ENCODE measurements at regions not wholly inside any gene's neighbourhood (a gene's known extent, or its start where the extent isn't known, plus 50 kb on each side); places are given as distances from the start of the nearest gene placed in this dataset.

- Histone ChIP-seq H3K36me3 (no peaks in the 10 kb centered on the region), H3K27me3 (no peaks in the 10 kb centered on the region), H3K9me3 (no peaks in the 10 kb centered on the region), H3K4me3 (no peak overlapping the region), H3K4me1 (no peaks in the 10 kb centered on the region), H3K27ac (no peak overlapping the region)
- TF ChIP-seq POLR2AphosphoS5 (IDR thresholded peaks at IDR 0.05) (no peak), CTCF (IDR thresholded peaks at IDR 0.05) (no peak), POLR2A (IDR thresholded peaks at IDR 0.05) (no peak)
- no peak for DNase-seq (ENCODE audit: low spot score in 2 of 2)
- intact Hi-C loops (cut with DNase I; ENCODE audit: low total_unique reads): no loop called here
These were observed 229.2 kb downstream of the MRPS30 start for GRCh38 chr5:45037927-45038326.

GRCh38 chr5:45038366-45038987 is 229.7 kb downstream of the MRPS30 start:
- Histone ChIP-seq H3K36me3 (no peaks in the 10 kb centered on the region), H3K27me3 (no peaks in the 10 kb centered on the region), H3K9me3 (no peaks in the 10 kb centered on the region), H3K4me1 (no peaks in the 10 kb centered on the region), H3K27ac (no peak overlapping the region), H3K4me3 (no peak overlapping the region)
- intact Hi-C loops (cut with DNase I; ENCODE audit: low total_unique reads): no loop called here
- no peak for DNase-seq (ENCODE audit: low spot score in 2 of 2)
- TF ChIP-seq POLR2A (IDR thresholded peaks at IDR 0.05): no peak
- TF ChIP-seq CTCF (IDR thresholded peaks at IDR 0.05): peak in 2 of 3 donors; percentile 34 to 38

GRCh38 chr5:45042283-45042682 is 233.5 kb downstream of the MRPS30 start:
- no peaks in the 10 kb centered on the region for H3K27me3 ChIP-seq
- intact Hi-C loops (cut with DNase I; ENCODE audit: low total_unique reads): no loop called here
- no peaks in the 10 kb centered on the region for H3K36me3 ChIP-seq
- no peak for TF ChIP-seq POLR2A (IDR thresholded peaks at IDR 0.05)
- no peak for TF ChIP-seq CTCF (IDR thresholded peaks at IDR 0.05)
- TF ChIP-seq POLR2AphosphoS5 (IDR thresholded peaks at IDR 0.05): no peak
- no peaks in the 10 kb centered on the region for H3K4me1 ChIP-seq
- H3K27ac ChIP-seq: no peak overlapping the region
- H3K9me3 ChIP-seq: peaks cover 0 to 4% of the 10 kb centered on the region in 2 donors
- DNase-seq (ENCODE audit: low spot score in 2 of 2): no peak
- H3K4me3 ChIP-seq: no peak overlapping the region

- TF ChIP-seq POLR2A (IDR thresholded peaks at IDR 0.05) (no peak), POLR2AphosphoS5 (IDR thresholded peaks at IDR 0.05) (no peak), CTCF (IDR thresholded peaks at IDR 0.05) (no peak)
- intact Hi-C loops (cut with DNase I; ENCODE audit: low total_unique reads): no loop called here
- no peaks in the 10 kb centered on the region for H3K4me1 ChIP-seq
- H3K27me3 ChIP-seq: no peaks in the 10 kb centered on the region
- H3K9me3 ChIP-seq: no peaks in the 10 kb centered on the region
- H3K36me3 ChIP-seq: no peaks in the 10 kb centered on the region
- no peak for DNase-seq (ENCODE audit: low spot score in 2 of 2)
- H3K27ac ChIP-seq: no peak overlapping the region
- H3K4me3 ChIP-seq: no peak overlapping the region
These were observed 248.8 kb downstream of the MRPS30 start for GRCh38 chr5:45057564-45057963.

GRCh38 chr5:45060724-45061123 is 252.0 kb downstream of the MRPS30 start:
- H3K27ac ChIP-seq: no peak overlapping the region
- H3K36me3 ChIP-seq: no peaks in the 10 kb centered on the region

More at GRCh38 chr5:45060724-45061123, 252.0 kb downstream of the MRPS30 start:
- H3K27me3 ChIP-seq: no peaks in the 10 kb centered on the region
- intact Hi-C loops (cut with DNase I; ENCODE audit: low total_unique reads): no loop called here
- TF ChIP-seq CTCF (IDR thresholded peaks at IDR 0.05): no peak
- no peak for TF ChIP-seq POLR2A (IDR thresholded peaks at IDR 0.05)
- TF ChIP-seq POLR2AphosphoS5 (IDR thresholded peaks at IDR 0.05): no peak
- DNase-seq (ENCODE audit: low spot score in 2 of 2): no peak
- H3K4me3 ChIP-seq: no peak overlapping the region
- H3K4me1 ChIP-seq: no peaks in the 10 kb centered on the region
- H3K9me3 ChIP-seq: no peaks in the 10 kb centered on the region

Measured in breast epithelium (tissue), 4 donors.